Dermis blood vessel endothelial cell (primary cell): ENCODE measurements at regions not wholly inside any gene's neighbourhood (a gene's known extent, or its start where the extent isn't known, plus 50 kb on each side); places are given as distances from the start of the nearest gene placed in this dataset.

Experiments
- DNase-seq: peaks from one replicate; pipeline ENCODE4 v3.0.0; 2010

GRCh38 chr20:19001177-19001576 is 187.6 kb downstream of the SCP2D1 start:
- no peak for DNase-seq

GRCh38 chr20:19003366-19004336 is 190.1 kb downstream of the SCP2D1 start:
- no peak for DNase-seq

GRCh38 chr20:19004975-19005374 is 191.4 kb downstream of the SCP2D1 start:
- no peak for DNase-seq

- DNase-seq, result no peak
Observed at GRCh38 chr20:19008497-19008896, 194.9 kb downstream of the SCP2D1 start.

GRCh38 chr20:19009081-19009688 is 195.6 kb downstream of the SCP2D1 start:
- DNase-seq, result no peak

- DNase-seq, result no peak
Observed at GRCh38 chr20:19012676-19013075, 199.1 kb downstream of the SCP2D1 start.

GRCh38 chr20:19013907-19014306 is 198.5 kb upstream of the SLC24A3 start:
- no peak for DNase-seq

- no peak for DNase-seq
Observed at GRCh38 chr20:19015351-19016139, 196.9 kb upstream of the SLC24A3 start.

- DNase-seq, result no peak
Observed at GRCh38 chr20:19016140-19016497, 196.3 kb upstream of the SLC24A3 start.

GRCh38 chr20:19017104-19017690 is 195.2 kb upstream of the SLC24A3 start:
- no peak for DNase-seq

- no peak for DNase-seq
Observed at GRCh38 chr20:19018881-19019280, 193.6 kb upstream of the SLC24A3 start.

- no peak for DNase-seq
Observed at GRCh38 chr20:19019734-19020364, 192.6 kb upstream of the SLC24A3 start.

GRCh38 chr20:19021406-19022117 is 190.9 kb upstream of the SLC24A3 start:
- no peak for DNase-seq

- no peak for DNase-seq
Observed at GRCh38 chr20:19022118-19022575, 190.3 kb upstream of the SLC24A3 start.

GRCh38 chr20:19022791-19023448 is 189.5 kb upstream of the SLC24A3 start:
- no peak for DNase-seq

GRCh38 chr20:19024296-19025035 is 188.0 kb upstream of the SLC24A3 start:
- DNase-seq, result no peak

- DNase-seq, result no peak
Observed at GRCh38 chr20:19025430-19026120, 186.9 kb upstream of the SLC24A3 start.

- no peak for DNase-seq
Observed at GRCh38 chr20:19026121-19026878, 186.1 kb upstream of the SLC24A3 start.
